ENCODE measurements at regions not wholly inside any gene's neighbourhood (a gene's known extent, or its start where the extent isn't known, plus 50 kb on each side); places are given as distances from the start of the nearest gene placed in this dataset.
"Not testable (repeated sequence)": the region's sequence is repeated elsewhere in the genome, so short reads cannot be mapped to it uniquely, and the experiment has no call there.

DNA sequence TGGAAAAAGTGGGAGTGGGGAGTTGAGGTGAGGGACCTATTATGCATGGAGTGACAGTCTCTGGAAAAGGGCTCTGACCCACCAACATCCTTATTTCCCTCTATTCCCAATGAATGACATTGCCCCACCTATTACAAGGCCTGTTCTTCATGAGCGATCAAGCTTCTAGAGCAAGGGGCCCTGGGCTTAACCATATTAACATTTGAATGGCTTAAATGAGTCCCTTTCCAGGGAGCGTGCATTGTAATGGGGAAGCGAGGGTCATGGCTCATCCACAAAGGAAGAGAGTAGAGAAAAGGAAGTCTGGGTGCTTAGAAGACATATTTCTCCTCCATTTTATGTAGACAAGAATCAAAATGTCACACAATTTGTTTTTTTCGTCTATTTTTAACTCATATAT lies 255.5 kb downstream of the CAAP1 start:
- no peaks in the 10 kb centered on the region for H3K36me3 Mint-ChIP-seq (ENCODE audit: low read depth)
- H3K4me3 Mint-ChIP-seq: no peak overlapping the region
- H3K27ac Mint-ChIP-seq: no peak overlapping the region
- CTCF ChIA-PET: no interaction called here
- H3K9me3 Mint-ChIP-seq: no peaks in the 10 kb centered on the region
- no peak for DNase-seq
- no peaks in the 10 kb centered on the region for H3K27me3 Mint-ChIP-seq
- POLR2A ChIA-PET: no interaction called here
- H3K4me1 Mint-ChIP-seq: no peaks in the 10 kb centered on the region

DNA sequence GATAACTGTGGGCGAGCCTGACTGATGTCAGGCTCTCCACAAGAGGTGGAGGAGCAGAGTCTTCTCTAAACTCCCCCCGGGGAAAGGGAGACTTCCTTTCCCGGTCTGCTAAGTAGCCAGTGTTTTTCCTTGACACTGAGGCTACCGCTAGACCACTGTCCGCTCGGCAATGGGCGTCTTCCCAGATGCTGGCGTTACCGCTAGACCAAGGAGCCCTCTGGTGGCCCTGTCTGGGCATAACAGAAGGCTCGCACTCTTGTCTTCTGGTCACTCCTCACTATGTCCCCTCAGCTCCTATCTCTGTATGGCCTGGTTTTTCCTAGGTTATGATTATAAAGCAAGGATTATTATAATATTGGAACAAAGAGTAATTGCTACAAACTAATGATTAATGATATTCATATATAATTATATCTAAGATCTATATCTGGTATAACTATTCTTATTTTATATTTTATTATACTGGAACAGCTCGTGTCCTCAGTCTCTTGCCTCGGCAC lies 278.7 kb downstream of the CAAP1 start:
- POLR2A ChIA-PET; H3K9me3 Mint-ChIP-seq; H3K4me1 Mint-ChIP-seq; H3K4me3 Mint-ChIP-seq; H3K27ac Mint-ChIP-seq; CTCF ChIA-PET; DNase-seq; H3K27me3 Mint-ChIP-seq; H3K36me3 Mint-ChIP-seq (ENCODE audit: low read depth): not testable (repeated sequence)

DNA sequence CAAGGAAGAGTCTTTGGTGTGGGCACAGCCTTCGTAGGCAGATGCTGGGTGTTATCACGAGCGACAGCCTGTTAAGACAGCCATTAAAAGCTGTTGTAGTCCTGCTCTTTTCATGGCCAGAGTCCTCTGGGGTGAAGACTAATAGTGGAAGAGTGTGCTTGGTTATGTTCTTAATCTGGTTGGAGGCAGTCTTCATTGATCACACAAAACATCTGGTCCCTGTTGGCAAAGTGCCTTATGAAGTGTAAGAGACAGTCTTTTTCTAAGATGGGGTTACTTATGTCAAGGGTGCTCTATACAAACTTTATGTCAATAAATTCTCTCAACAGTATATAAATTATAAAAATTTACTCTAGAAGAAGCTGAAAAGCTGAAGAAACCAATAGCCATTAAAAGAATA lies 280.4 kb downstream of the CAAP1 start:
- Mint-ChIP-seq H3K4me1 (no peaks in the 10 kb centered on the region), H3K4me3 (no peak overlapping the region), H3K27ac (no peak overlapping the region), H3K9me3 (no peaks in the 10 kb centered on the region), H3K27me3 (no peaks in the 10 kb centered on the region), H3K36me3 (ENCODE audit: low read depth) (no peaks in the 10 kb centered on the region)
- POLR2A ChIA-PET: no interaction called here
- CTCF ChIA-PET: no interaction called here
- no peak for DNase-seq

DNA sequence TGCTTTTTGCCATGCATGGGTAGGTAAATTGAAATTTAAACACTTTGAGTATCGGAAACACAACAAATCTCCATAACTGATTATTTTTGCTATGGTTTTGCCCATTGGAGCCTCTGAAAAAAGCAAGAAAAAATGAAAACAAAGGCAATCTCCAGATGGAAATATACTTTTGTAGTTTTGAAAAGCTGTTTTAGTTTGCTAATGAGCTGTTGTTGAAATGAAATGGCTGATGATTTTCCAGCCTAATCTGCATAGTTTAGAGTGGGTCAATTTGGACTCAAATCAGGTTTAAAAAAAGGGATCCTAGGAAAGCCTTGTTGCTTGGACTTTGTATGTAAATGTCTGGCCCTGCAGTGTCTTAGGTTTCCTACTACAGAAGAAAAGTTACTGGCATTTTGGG lies 285.8 kb downstream of the CAAP1 start:
- Mint-ChIP-seq H3K9me3 (peaks cover 4% of the 10 kb centered on the region), H3K27me3 (no peaks in the 10 kb centered on the region), H3K27ac (no peak overlapping the region), H3K36me3 (ENCODE audit: low read depth) (no peaks in the 10 kb centered on the region), H3K4me3 (no peak overlapping the region), H3K4me1 (no peaks in the 10 kb centered on the region)
- ChIA-PET CTCF (no interaction called here), POLR2A (no interaction called here)
- no peak for DNase-seq

DNA sequence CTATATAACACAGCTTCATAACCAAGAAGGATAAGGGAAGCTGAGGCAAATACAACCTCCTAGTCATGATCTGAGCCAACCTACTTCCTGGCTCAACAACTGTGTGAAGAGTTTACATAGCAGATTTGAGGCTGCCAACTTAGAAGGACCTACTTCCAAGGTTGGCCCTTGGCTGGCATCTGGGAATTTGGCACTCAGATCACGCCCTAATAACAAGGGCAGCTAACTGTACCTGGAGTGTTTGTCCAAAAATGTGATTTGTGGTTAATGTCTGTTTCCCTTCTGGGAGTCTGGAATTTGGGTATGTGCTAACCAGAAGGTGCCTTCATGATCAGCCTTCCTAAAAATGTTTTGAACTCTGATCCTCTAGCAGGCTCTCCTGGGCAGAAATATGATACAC lies 287.2 kb downstream of the CAAP1 start:
- Mint-ChIP-seq H3K27me3 (no peaks in the 10 kb centered on the region), H3K4me1 (no peaks in the 10 kb centered on the region), H3K9me3 (peaks cover 4% of the 10 kb centered on the region), H3K4me3 (no peak overlapping the region), H3K36me3 (ENCODE audit: low read depth) (no peaks in the 10 kb centered on the region), H3K27ac (no peak overlapping the region)
- no peak for DNase-seq
- ChIA-PET POLR2A (no interaction called here), CTCF (no interaction called here)

DNA sequence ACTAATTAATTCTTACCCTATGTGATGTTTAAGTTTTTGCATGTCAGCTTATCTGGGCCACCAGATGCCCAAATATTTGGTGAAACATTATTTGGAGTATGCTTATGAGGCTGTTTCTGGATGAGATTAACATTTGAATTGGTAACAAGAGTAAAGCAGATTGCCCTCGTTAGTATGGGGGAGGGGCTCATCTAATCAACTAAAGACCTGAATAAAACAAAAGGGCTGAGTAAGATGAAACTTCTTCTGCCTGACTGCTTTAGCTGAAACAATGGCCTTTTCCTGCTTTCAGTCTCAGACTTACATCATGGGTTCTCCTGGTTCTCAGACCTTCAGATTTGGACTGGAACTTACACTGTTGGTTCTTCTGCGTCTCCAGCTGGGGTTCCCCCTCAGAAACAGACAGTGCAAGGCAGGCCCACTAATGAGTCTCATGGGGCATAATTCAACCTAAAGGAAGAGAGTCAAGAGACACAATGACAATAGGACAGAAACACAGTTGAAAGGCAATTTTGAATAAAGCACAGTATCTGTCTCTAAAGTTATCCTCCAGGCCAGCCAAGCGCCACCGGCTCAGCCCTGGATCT lies 288.4 kb downstream of the CAAP1 start:
- CTCF ChIA-PET: no interaction called here
- Mint-ChIP-seq H3K4me1 (no peaks in the 10 kb centered on the region), H3K27me3 (no peaks in the 10 kb centered on the region), H3K9me3 (peaks cover 4% of the 10 kb centered on the region), H3K4me3 (no peak overlapping the region), H3K27ac (no peak overlapping the region), H3K36me3 (ENCODE audit: low read depth) (no peaks in the 10 kb centered on the region)
- DNase-seq: no peak
- POLR2A ChIA-PET: no interaction called here

DNA sequence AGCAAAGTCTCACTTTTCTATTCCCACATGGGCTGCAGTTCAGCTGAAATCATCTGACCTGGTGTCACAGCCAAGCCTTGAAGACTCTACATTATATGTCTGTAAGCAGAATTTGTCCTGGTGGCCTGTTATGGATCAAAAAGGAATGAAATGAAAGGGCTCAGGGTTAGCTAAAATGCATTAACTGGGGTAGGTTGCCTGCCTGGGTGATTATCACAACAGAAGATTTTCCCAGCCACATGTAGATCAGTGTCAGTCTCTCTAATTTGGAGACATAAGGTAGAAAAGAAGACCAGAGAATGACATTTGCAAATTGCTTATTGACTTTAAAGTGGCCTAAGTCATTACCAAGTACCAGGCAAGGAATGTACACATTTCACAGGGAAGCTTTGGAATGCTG lies 289.0 kb downstream of the CAAP1 start:
- POLR2A ChIA-PET: no interaction called here
- H3K36me3 Mint-ChIP-seq (ENCODE audit: low read depth): no peaks in the 10 kb centered on the region
- H3K27me3 Mint-ChIP-seq: no peaks in the 10 kb centered on the region
- H3K27ac Mint-ChIP-seq: no peak overlapping the region
- no peak overlapping the region for H3K4me3 Mint-ChIP-seq
- no peaks in the 10 kb centered on the region for H3K4me1 Mint-ChIP-seq
- DNase-seq: no peak
- peaks cover 4% of the 10 kb centered on the region for H3K9me3 Mint-ChIP-seq
- CTCF ChIA-PET: no interaction called here

DNA sequence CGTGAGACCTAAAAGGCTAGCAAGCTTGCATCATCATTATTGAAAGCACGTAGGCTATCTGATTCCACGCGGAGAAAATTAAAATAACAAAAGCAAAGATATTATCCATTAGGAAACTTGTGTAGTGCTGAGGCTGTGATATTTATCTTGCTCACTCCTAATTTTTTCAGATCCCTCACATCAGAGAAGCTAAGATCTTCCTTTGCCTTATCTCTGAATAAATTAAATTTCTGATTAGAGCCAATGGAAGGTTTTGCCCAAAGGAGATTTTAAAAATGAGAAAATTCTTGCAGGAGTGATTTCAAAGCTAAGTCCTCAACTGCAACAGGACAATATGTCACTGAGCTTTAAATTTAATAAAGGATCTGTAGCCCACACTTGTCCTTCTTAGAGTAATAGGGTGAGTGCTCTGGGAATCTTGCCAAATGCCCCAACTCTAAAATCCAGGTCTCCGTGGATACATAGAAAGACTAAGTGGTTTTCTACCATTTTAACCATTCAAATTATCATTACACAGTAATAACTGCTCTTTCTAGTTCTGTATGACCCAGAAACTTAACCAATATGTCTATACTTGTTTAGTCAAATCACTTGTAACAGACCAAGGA lies 295.0 kb downstream of the CAAP1 start:
- Mint-ChIP-seq H3K27me3 (no peaks in the 10 kb centered on the region), H3K9me3 (peaks cover 8% of the 10 kb centered on the region), H3K4me1 (no peaks in the 10 kb centered on the region), H3K36me3 (ENCODE audit: low read depth) (no peaks in the 10 kb centered on the region), H3K27ac (no peak overlapping the region), H3K4me3 (no peak overlapping the region)
- ChIA-PET CTCF (no interaction called here), POLR2A (no interaction called here)
- DNase-seq: no peak

DNA sequence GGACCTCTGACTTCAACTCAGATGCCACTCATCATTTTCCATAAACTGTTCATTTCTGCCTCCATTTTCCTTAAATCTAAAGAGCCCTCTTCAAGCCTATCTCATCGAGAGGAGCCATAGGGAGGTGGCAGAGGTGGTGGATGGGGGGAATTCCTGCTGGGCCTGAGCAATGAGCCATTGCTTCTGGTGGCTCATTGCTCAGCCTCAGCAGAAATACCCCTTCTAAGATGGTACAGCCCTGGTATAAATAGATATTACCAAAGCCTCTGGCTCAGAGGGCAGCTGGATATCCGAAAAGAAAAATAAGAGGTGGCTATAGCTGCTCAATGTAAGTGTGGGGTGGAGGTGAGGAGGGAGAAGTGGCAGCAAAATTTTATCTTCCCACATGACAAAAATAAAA lies 313.5 kb downstream of the CAAP1 start:
- H3K4me3 Mint-ChIP-seq: no peak overlapping the region
- no peaks in the 10 kb centered on the region for H3K36me3 Mint-ChIP-seq (ENCODE audit: low read depth)
- CTCF ChIA-PET: no interaction called here
- no peaks in the 10 kb centered on the region for H3K27me3 Mint-ChIP-seq
- no peaks in the 10 kb centered on the region for H3K9me3 Mint-ChIP-seq
- no peak for DNase-seq
- no peaks in the 10 kb centered on the region for H3K4me1 Mint-ChIP-seq
- H3K27ac Mint-ChIP-seq: no peak overlapping the region
- POLR2A ChIA-PET: no interaction called here

DNA sequence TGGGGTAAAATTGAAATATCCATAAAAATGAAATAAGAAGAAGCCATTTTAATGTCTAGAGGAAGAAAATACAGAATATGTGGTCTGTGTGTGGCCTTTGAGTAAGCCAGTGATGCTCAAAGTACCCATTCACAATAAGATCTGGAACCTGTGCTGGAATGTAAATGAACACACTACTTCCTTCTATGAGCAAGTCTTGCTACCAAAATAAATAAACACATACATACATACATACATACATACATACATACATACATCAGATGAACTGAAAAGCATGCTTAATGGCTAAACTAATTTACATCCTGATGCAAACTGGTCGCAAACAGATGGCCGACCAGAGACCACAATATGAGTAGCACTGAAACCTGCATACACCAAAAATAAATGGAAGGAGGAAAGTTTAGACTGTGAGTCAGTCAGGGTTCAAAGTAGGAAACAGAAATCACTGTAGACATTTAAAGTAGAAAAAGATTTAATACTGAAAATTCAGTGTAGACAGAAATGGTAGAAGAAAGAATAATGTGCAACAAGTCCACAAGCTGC lies 317.6 kb downstream of the CAAP1 start:
- no peak overlapping the region for H3K4me3 Mint-ChIP-seq
- POLR2A ChIA-PET: no interaction called here
- H3K4me1 Mint-ChIP-seq: no peaks in the 10 kb centered on the region
- no peak for DNase-seq
- H3K36me3 Mint-ChIP-seq (ENCODE audit: low read depth): no peaks in the 10 kb centered on the region
- no peaks in the 10 kb centered on the region for H3K27me3 Mint-ChIP-seq
- H3K9me3 Mint-ChIP-seq: no peaks in the 10 kb centered on the region
- CTCF ChIA-PET: no interaction called here
- no peak overlapping the region for H3K27ac Mint-ChIP-seq

DNA sequence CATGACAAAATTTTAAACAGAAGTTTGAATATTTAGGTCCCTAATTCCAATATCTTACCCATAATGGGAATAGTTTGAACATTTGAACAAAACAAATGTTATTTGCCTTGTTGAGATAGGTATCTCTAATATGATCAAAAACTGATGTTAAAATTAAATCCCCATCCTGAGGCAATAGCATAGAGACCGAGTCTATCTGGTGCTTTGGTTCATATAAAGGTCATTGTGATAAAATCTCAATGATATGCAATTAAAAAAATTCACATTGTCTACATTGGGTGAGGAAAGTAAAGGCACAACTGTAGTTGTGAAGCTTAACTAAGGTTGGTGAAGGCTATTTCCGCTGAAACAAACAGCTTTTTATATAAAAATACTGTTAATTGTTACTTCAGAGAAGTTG lies 318.3 kb downstream of the CAAP1 start:
- CTCF ChIA-PET: no interaction called here
- no peak for DNase-seq
- Mint-ChIP-seq H3K4me1 (no peaks in the 10 kb centered on the region), H3K27me3 (no peaks in the 10 kb centered on the region), H3K27ac (no peak overlapping the region), H3K36me3 (ENCODE audit: low read depth) (no peaks in the 10 kb centered on the region), H3K4me3 (no peak overlapping the region), H3K9me3 (no peaks in the 10 kb centered on the region)
- POLR2A ChIA-PET: no interaction called here

DNA sequence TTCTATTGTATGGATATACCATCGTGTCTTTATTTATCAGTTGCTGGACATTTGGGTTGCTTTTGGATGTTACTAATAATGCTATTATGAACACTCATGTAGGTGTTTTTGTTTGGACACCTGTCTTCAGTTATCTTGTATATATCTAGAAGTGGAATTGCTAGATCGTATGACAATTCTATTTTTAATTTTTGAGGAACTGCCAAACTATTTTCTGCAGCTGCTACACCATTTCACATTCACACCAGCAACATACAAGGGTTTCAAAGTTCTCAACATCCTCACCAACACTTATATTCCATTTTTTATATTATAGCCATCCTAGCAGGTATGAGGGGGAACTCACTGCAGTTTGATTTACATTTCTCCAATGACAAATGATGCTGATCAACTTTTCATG lies 324.6 kb downstream of the CAAP1 start:
- ChIA-PET POLR2A (no interaction called here), CTCF (no interaction called here)
- H3K36me3 Mint-ChIP-seq (ENCODE audit: low read depth): no peaks in the 10 kb centered on the region
- no peaks in the 10 kb centered on the region for H3K4me1 Mint-ChIP-seq
- no peaks in the 10 kb centered on the region for H3K27me3 Mint-ChIP-seq
- H3K27ac Mint-ChIP-seq: no peak overlapping the region
- no peak overlapping the region for H3K4me3 Mint-ChIP-seq
- H3K9me3 Mint-ChIP-seq: no peaks in the 10 kb centered on the region
- DNase-seq: no peak

DNA sequence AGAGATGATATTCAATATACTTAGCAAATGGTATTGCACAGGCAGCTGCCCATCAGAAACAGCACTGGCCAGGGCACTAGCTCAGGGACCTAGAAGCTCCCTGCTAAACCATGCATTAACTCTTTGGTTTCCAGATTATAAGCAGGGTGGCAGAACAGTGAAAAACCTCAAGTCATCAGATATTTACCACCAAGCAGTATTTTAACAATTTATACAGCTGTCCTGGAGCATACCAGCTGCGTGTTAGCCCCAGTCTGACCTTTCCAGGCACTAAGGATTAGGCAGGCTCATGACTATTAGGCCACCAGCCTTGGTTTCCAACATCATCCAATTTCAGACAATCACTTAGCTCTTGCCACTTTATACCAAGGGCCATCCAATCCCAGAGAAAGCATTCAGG lies 326.5 kb downstream of the CAAP1 start:
- Mint-ChIP-seq H3K27ac (no peak overlapping the region), H3K36me3 (ENCODE audit: low read depth) (no peaks in the 10 kb centered on the region), H3K9me3 (no peaks in the 10 kb centered on the region), H3K4me1 (no peaks in the 10 kb centered on the region), H3K4me3 (no peak overlapping the region), H3K27me3 (no peaks in the 10 kb centered on the region)
- ChIA-PET POLR2A (no interaction called here), CTCF (no interaction called here)
- DNase-seq: no peak

DNA sequence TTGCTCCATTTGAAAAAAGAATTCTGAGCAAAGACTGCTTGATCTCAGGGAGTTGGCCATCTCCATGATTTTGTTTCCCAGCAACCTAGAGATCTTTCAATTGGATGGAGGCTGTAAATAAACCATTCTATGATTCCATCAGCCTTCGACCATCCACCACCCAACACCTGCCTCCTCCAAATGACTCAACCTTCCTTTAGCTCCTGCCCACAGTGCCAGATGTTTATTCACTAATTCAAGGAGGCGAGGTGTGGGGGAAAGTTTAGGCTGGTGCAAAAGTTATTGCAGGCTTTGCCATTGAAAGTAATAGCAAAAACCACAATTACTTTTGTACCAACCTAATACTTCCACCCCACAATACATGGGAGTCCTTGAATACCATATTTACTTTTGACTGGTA lies 327.5 kb downstream of the CAAP1 start:
- no peak overlapping the region for H3K27ac Mint-ChIP-seq
- ChIA-PET POLR2A (no interaction called here), CTCF (no interaction called here)
- H3K4me3 Mint-ChIP-seq: no peak overlapping the region
- H3K9me3 Mint-ChIP-seq: no peaks in the 10 kb centered on the region
- H3K4me1 Mint-ChIP-seq: no peaks in the 10 kb centered on the region
- no peaks in the 10 kb centered on the region for H3K36me3 Mint-ChIP-seq (ENCODE audit: low read depth)
- no peak for DNase-seq
- no peaks in the 10 kb centered on the region for H3K27me3 Mint-ChIP-seq

All from activated CD4-positive, alpha-beta memory T cell treated with anti-CD3 and anti-CD28 coated beads, Interleukin-2, amount 10 ng/mL, durations not matched to agents 7 days and 5 days (primary cell).